ENCODE measurements at regions not wholly inside any gene's neighbourhood (a gene's known extent, or its start where the extent isn't known, plus 50 kb on each side); places are given as distances from the start of the nearest gene placed in this dataset.

- TF ChIP-seq SP1 (IDR thresholded peaks at IDR 0.05) = no peak
- no peak for TF ChIP-seq CTCF (IDR thresholded peaks at IDR 0.05; ENCODE audit: low read depth, low read length, missing input control)
- TF ChIP-seq GABPA (IDR thresholded peaks at IDR 0.05 in 1 of 2, conservative IDR thresholded peaks at IDR 0.05 in 1 of 2) = no peak
- no peak for TF ChIP-seq REST (IDR thresholded peaks at IDR 0.05)
- TF ChIP-seq NR2F2 (IDR thresholded peaks at IDR 0.05) = no peak
- no peak for TF ChIP-seq RAD21 (IDR thresholded peaks at IDR 0.05)
- TF ChIP-seq TAF1 (conservative IDR thresholded peaks at IDR 0.05) = no peak
- TF ChIP-seq YY1 (IDR thresholded peaks at IDR 0.05) = no peak
- TF ChIP-seq ATF3 (IDR thresholded peaks at IDR 0.05) = no peak
Observed at GRCh38 chr5:103617913-103618312, 55.3 kb upstream of the NUDT12 start.

Data from liver (tissue), 3 donors.